ENCODE measurements at regions not wholly inside any gene's neighbourhood (a gene's known extent, or its start where the extent isn't known, plus 50 kb on each side); places are given as distances from the start of the nearest gene placed in this dataset.
A peak's percentile ranks its signal among the peaks of the same experiment; 100 is the strongest.
"Not testable (repeated sequence)": the region's sequence is repeated elsewhere in the genome, so short reads cannot be mapped to it uniquely, and the experiment has no call there.

GRCh38 chr5:75940418-75940817 is 142.8 kb upstream of the SV2C start:
- no peak for ATAC-seq

GRCh38 chr5:75935572-75935971 is 147.6 kb upstream of the SV2C start:
- ATAC-seq, result no peak

- ATAC-seq, result no peak
These were observed 149.7 kb upstream of the SV2C start for GRCh38 chr5:75933489-75933888.

- no peak for ATAC-seq
These were observed 152.0 kb upstream of the SV2C start for GRCh38 chr5:75931175-75931574.

- no peak for ATAC-seq
These were observed 154.2 kb upstream of the SV2C start for GRCh38 chr5:75928992-75929391.

- ATAC-seq, result no peak
These were observed 160.7 kb upstream of the SV2C start for GRCh38 chr5:75922480-75922879.

GRCh38 chr5:75921011-75921410 is 162.2 kb upstream of the SV2C start:
- no peak for ATAC-seq

- no peak for ATAC-seq
These were observed 167.0 kb upstream of the SV2C start for GRCh38 chr5:75916144-75916543.

GRCh38 chr5:75909223-75909622 is 174.0 kb upstream of the SV2C start:
- ATAC-seq, result no peak

- ATAC-seq, result no peak
These were observed 175.5 kb upstream of the SV2C start for GRCh38 chr5:75907651-75908050.

- ATAC-seq, result no peak
These were observed 177.2 kb upstream of the POC5 start for GRCh38 chr5:75894482-75894881.

GRCh38 chr5:75891736-75892135 is 174.5 kb upstream of the POC5 start:
- no peak for ATAC-seq

- ATAC-seq, result no peak
These were observed 173.8 kb upstream of the POC5 start for GRCh38 chr5:75891020-75891419.

- ATAC-seq, result no peak
These were observed 173.3 kb upstream of the POC5 start for GRCh38 chr5:75890546-75890945.

- no peak for ATAC-seq
These were observed 169.5 kb upstream of the POC5 start for GRCh38 chr5:75886706-75887105.

GRCh38 chr5:75885849-75886596 is 168.8 kb upstream of the POC5 start:
- no peak for ATAC-seq

GRCh38 chr5:75885321-75885720 is 168.1 kb upstream of the POC5 start:
- no peak for ATAC-seq

- no peak for ATAC-seq
These were observed 152.7 kb upstream of the POC5 start for GRCh38 chr5:75869891-75870290.

- ATAC-seq, result no peak
These were observed 145.6 kb upstream of the POC5 start for GRCh38 chr5:75862872-75863271.

- not testable (repeated sequence) for ATAC-seq
These were observed 142.4 kb upstream of the POC5 start for GRCh38 chr5:75859621-75860020.

GRCh38 chr5:75856056-75856455 is 138.8 kb upstream of the POC5 start:
- ATAC-seq, result no peak

- no peak for ATAC-seq
These were observed 130.8 kb upstream of the POC5 start for GRCh38 chr5:75848077-75848476.

GRCh38 chr5:75847561-75848021 is 130.4 kb upstream of the POC5 start:
- peak in 1 of 2 donors; percentile 24 for ATAC-seq

- ATAC-seq, result no peak
These were observed 127.1 kb upstream of the POC5 start for GRCh38 chr5:75844301-75844700.

GRCh38 chr5:75843319-75843718 is 126.1 kb upstream of the POC5 start:
- ATAC-seq, result no peak

All from activated CD4-positive, CD25-positive, alpha-beta regulatory T cell treated with anti-CD3 and anti-CD28 coated beads, Interleukin-2, amount 50 U/mL, for 24 hours (primary cell).